GM12878 (cell line): ENCODE measurements at regions not wholly inside any gene's neighbourhood (a gene's known extent, or its start where the extent isn't known, plus 50 kb on each side); places are given as distances from the start of the nearest gene placed in this dataset.

Experiments used
- ATAC-seq: fragments of 200-7000 bp; cut with Tn5 transposase; 3 replicates; pipeline ENCODE4 v1.9.1; 2020; ENCODE audit warnings: mild to moderate bottlenecking, moderate library complexity
- BruUV-seq: library from RNA; stranded (reverse); fragments of 400-500 nt; replicated peaks from 2 replicates; lab custom pipeline; 2021; lab: Mats Ljungman, UMichigan
- CTCF ChIA-PET: fragments of 300-600 bp; sonication (Branson Sonifier 250); formaldehyde crosslinking; extraction: SDS; loops from one replicate; lab custom pipeline; 2021; ENCODE audit warnings: inconsistent platforms; lab: Yijun Ruan, JAX
- POLR2A ChIA-PET: fragments of 350-600 bp; formaldehyde crosslinking; extraction: SDS; loops from one replicate; lab custom pipeline; 2021; ENCODE audit warnings: inconsistent platforms; lab: Charles Lee
- RAD21 ChIA-PET: fragments of 300-600 bp; sonication (Branson Sonifier 250); formaldehyde crosslinking; loops from one replicate; lab custom pipeline; 2023; ENCODE audit warnings: antibody characterized with exemption; ENCODE audit not compliant: unreplicated experiment; lab: Charles Lee
- SMC1A ChIA-PET: fragments of 300-600 bp; sonication (Branson Sonifier 250); formaldehyde crosslinking; loops from one replicate; lab custom pipeline; 2023; ENCODE audit not compliant: unreplicated experiment, uncharacterized antibody; lab: Charles Lee
- DNase-seq: peaks from one replicate; pipeline ENCODE4 v3.0.0-alpha.2; 2011; ENCODE audit warnings: low read depth, low spot score
- FAIRE-seq: peaks from 3 replicates; lab custom pipeline; 2011; peaks lifted over from hg19 to GRCh38; lab: Jason Lieb, UNC
- H2AFZ ChIP-seq: 2 replicates; pipeline ENCODE4 v1.6.0; 2011; ENCODE audit warnings: low read depth, low read length, control low read depth; ENCODE audit not compliant: control insufficient read depth
- H3K27ac ChIP-seq: 2 replicates; pipeline ENCODE4 v1.5.1; 2011; ENCODE audit warnings: control low read depth; ENCODE audit not compliant: control insufficient read depth, insufficient read depth
- H3K27me3 ChIP-seq, 2 experiments: replicated peaks in 1 of 2; 2 replicates each; pipeline versions ENCODE4 v1.6.0 to v1.6.1; 2011; ENCODE audit warnings: low read length in 1 of 2; ENCODE audit not compliant: control insufficient read depth in 2 of 2, insufficient read depth in 2 of 2
- H3K36me3 ChIP-seq, 2 experiments: 2 replicates each; pipeline ENCODE4 v1.5.1; 2011; ENCODE audit warnings: low read length in 1 of 2; ENCODE audit not compliant: control insufficient read depth in 2 of 2, insufficient read depth in 2 of 2
- H3K4me1 ChIP-seq: 2 replicates; pipeline ENCODE4 v1.6.1; 2011; ENCODE audit warnings: mild to moderate bottlenecking, low read length, moderate library complexity, mixed read lengths; ENCODE audit not compliant: control insufficient read depth, insufficient read depth
- H3K4me2 ChIP-seq: 2 replicates; pipeline ENCODE4 v1.6.0; 2011; ENCODE audit warnings: control low read depth; ENCODE audit not compliant: control insufficient read depth, insufficient read depth
- H3K4me3 ChIP-seq: fragments of 200-600 bp; sonication (generic); 2 replicates; pipeline ENCODE4 v1.5.1; 2016
- H3K79me2 ChIP-seq: 2 replicates; pipeline ENCODE4 v1.6.0; 2011; ENCODE audit warnings: low read length; ENCODE audit not compliant: control insufficient read depth, insufficient read depth
- H3K9ac ChIP-seq: 2 replicates; pipeline ENCODE4 v1.8.0; 2011; ENCODE audit warnings: low read length, control low read depth, mixed read lengths; ENCODE audit not compliant: control insufficient read depth, insufficient read depth
- H3K9me3 ChIP-seq: replicated peaks from 3 replicates; pipeline ENCODE4 v1.5.1; 2011; ENCODE audit warnings: mild to moderate bottlenecking, low read length; ENCODE audit not compliant: control insufficient read depth, insufficient read depth
- H4K20me1 ChIP-seq: 2 replicates; pipeline ENCODE4 v1.6.0; 2011; ENCODE audit not compliant: control insufficient read depth, insufficient read depth
- BRCA1 ChIP-seq: IDR thresholded peaks from 2 replicates; pipeline ENCODE4 v1.6.1; 2011; ENCODE audit warnings: low read depth, low read length, improper control_type of control experiment
- CEBPB ChIP-seq, 2 experiments: fragments of 150-350 bp in 1 of 2; IDR thresholded peaks; 2 replicates each; pipeline ENCODE4 v1.6.1; 2012 to 2014; ENCODE audit warnings: low read depth in 2 of 2, low read length in 2 of 2, borderline replicate concordance in 1 of 2, inconsistent platforms in 1 of 2
- ESRRA ChIP-seq: IDR thresholded peaks from 2 replicates; pipeline ENCODE4 v1.6.1; 2012; ENCODE audit warnings: mild to moderate bottlenecking, low read length, improper control_type of control experiment
- WGBS: methylation state at CpG from one replicate; pipeline ENCODE4 v1.1.6; 2016; ENCODE audit warnings: low lambda C conversion rate; ENCODE audit not compliant: insufficient replicate concordance, insufficient coverage; ENCODE audit errors: missing lambda C conversion rate; 5-methylcytosine and 5-hydroxymethylcytosine counted together
- in situ Hi-C: fragments of 300-500 bp; cut with MboI; formaldehyde crosslinking; loops from 9 replicates; pipeline ENCODE4 v1.14.3; 2018; ENCODE audit warnings: mixed read lengths
- intact Hi-C: fragments of 100-400 bp; cut with micrococcal nuclease; formaldehyde crosslinking; loops from one replicate; pipeline ENCODE4 v1.14.2; 2022; ENCODE audit not compliant: unreplicated experiment
- TF ChIP-seq, protein P1 (sequence below): IDR thresholded peaks from 2 replicates; pipeline ENCODE4 v1.6.1; 2011; ENCODE audit warnings: low read depth, low read length, improper control_type of control experiment, borderline replicate concordance
- TF ChIP-seq, protein P2 (sequence below), 3 experiments: IDR thresholded peaks in 2 of 3; conservative IDR thresholded peaks in 1 of 3; 2 replicates each; pipeline ENCODE4 v1.5.1; 2011; ENCODE audit warnings: low read depth in 3 of 3, low read length in 3 of 3, mild to moderate bottlenecking in 3 of 3, control low read depth in 2 of 3, moderate library complexity in 2 of 3, inconsistent platforms in 1 of 3, mixed read lengths in 1 of 3; ENCODE audit not compliant: control insufficient read depth in 2 of 3, insufficient read depth in 1 of 3; ENCODE audit errors: extremely low read depth in 1 of 3
- TF ChIP-seq, protein P3 (sequence below): fragments of 450-650 bp; formaldehyde crosslinking; IDR thresholded peaks from 2 replicates; pipeline ENCODE4 v1.4.0; 2020; ENCODE audit warnings: mild to moderate bottlenecking, moderate library complexity
- TF ChIP-seq, protein P4 (sequence below): fragments of 450-650 bp; IDR thresholded peaks from 2 replicates; pipeline ENCODE4 v1.6.1; 2017; ENCODE audit warnings: mild to moderate bottlenecking, low read depth, inconsistent platforms; ENCODE audit not compliant: poor library complexity, severe bottlenecking

DNA sequence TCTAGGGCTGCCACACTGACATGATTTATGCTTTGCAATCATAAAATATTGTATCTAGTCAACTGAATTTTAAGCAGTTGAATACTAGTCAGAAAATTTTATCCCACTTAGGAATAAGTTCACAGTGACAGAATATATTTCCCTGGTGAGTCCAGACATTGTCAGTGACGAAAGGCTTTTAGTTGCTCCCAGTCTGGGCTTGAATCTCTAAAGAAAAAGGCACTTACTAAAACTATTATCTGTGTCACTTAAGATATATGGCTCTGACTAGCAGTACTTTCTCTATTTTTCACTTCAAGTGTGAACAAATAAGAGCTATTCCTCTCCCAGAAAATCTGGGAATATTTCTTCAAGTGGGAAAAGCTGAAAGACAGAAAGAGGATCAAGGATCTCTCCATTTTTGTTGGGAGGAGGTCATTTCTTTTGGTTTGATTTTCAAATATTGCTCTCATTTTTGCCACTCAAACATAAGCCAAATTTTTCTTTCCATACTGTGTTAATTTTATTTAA lies 1262.3 kb upstream of the USP15 start:
- Histone ChIP-seq H3K9ac (no peak overlapping the region), H4K20me1 (no peaks in the 10 kb centered on the region), H3K27me3 (no peaks in the 10 kb centered on the region), H3K79me2 (no peaks in the 10 kb centered on the region)
- ChIA-PET POLR2A (no interaction called here), RAD21 (interaction anchor here (0.6 kb wide), 1 partner anchor 15 kb away, joined by 3 read pairs; no protein-coding TSS in a partner anchor), CTCF (interaction anchor here (2.1 kb wide), 1 partner anchor 19 kb away, joined by 4 read pairs; no protein-coding TSS in a partner anchor)
- no peak for FAIRE-seq
- in situ Hi-C loops: no loop called here
- TF ChIP-seq, protein P1, sequence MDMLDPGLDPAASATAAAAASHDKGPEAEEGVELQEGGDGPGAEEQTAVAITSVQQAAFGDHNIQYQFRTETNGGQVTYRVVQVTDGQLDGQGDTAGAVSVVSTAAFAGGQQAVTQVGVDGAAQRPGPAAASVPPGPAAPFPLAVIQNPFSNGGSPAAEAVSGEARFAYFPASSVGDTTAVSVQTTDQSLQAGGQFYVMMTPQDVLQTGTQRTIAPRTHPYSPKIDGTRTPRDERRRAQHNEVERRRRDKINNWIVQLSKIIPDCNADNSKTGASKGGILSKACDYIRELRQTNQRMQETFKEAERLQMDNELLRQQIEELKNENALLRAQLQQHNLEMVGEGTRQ: no peak
- TF ChIP-seq CEBPB (IDR thresholded peaks at IDR 0.05; ENCODE audit: borderline replicate concordance in 1 of 2, low read depth in 2 of 2, low read length in 2 of 2) (no peak), BRCA1 (no peak), ESRRA (no peak)
- TF ChIP-seq, protein P2, sequence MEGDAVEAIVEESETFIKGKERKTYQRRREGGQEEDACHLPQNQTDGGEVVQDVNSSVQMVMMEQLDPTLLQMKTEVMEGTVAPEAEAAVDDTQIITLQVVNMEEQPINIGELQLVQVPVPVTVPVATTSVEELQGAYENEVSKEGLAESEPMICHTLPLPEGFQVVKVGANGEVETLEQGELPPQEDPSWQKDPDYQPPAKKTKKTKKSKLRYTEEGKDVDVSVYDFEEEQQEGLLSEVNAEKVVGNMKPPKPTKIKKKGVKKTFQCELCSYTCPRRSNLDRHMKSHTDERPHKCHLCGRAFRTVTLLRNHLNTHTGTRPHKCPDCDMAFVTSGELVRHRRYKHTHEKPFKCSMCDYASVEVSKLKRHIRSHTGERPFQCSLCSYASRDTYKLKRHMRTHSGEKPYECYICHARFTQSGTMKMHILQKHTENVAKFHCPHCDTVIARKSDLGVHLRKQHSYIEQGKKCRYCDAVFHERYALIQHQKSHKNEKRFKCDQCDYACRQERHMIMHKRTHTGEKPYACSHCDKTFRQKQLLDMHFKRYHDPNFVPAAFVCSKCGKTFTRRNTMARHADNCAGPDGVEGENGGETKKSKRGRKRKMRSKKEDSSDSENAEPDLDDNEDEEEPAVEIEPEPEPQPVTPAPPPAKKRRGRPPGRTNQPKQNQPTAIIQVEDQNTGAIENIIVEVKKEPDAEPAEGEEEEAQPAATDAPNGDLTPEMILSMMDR (IDR thresholded peaks at IDR 0.05 in 2 of 3, conservative IDR thresholded peaks at IDR 0.05 in 1 of 3; ENCODE audit: control insufficient read depth in 2 of 3, extremely low read depth in 1 of 3, insufficient read depth in 1 of 3, low read depth in 3 of 3, low read length in 3 of 3): no peak
- TF ChIP-seq, protein P3, sequence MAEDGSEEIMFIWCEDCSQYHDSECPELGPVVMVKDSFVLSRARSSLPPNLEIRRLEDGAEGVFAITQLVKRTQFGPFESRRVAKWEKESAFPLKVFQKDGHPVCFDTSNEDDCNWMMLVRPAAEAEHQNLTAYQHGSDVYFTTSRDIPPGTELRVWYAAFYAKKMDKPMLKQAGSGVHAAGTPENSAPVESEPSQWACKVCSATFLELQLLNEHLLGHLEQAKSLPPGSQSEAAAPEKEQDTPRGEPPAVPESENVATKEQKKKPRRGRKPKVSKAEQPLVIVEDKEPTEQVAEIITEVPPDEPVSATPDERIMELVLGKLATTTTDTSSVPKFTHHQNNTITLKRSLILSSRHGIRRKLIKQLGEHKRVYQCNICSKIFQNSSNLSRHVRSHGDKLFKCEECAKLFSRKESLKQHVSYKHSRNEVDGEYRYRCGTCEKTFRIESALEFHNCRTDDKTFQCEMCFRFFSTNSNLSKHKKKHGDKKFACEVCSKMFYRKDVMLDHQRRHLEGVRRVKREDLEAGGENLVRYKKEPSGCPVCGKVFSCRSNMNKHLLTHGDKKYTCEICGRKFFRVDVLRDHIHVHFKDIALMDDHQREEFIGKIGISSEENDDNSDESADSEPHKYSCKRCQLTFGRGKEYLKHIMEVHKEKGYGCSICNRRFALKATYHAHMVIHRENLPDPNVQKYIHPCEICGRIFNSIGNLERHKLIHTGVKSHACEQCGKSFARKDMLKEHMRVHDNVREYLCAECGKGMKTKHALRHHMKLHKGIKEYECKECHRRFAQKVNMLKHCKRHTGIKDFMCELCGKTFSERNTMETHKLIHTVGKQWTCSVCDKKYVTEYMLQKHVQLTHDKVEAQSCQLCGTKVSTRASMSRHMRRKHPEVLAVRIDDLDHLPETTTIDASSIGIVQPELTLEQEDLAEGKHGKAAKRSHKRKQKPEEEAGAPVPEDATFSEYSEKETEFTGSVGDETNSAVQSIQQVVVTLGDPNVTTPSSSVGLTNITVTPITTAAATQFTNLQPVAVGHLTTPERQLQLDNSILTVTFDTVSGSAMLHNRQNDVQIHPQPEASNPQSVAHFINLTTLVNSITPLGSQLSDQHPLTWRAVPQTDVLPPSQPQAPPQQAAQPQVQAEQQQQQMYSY (CRISPR knock-in tag): no peak
- TF ChIP-seq, protein P4, sequence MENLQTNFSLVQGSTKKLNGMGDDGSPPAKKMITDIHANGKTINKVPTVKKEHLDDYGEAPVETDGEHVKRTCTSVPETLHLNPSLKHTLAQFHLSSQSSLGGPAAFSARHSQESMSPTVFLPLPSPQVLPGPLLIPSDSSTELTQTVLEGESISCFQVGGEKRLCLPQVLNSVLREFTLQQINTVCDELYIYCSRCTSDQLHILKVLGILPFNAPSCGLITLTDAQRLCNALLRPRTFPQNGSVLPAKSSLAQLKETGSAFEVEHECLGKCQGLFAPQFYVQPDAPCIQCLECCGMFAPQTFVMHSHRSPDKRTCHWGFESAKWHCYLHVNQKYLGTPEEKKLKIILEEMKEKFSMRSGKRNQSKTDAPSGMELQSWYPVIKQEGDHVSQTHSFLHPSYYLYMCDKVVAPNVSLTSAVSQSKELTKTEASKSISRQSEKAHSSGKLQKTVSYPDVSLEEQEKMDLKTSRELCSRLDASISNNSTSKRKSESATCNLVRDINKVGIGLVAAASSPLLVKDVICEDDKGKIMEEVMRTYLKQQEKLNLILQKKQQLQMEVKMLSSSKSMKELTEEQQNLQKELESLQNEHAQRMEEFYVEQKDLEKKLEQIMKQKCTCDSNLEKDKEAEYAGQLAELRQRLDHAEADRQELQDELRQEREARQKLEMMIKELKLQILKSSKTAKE: no peak
- TF ChIP-seq, all 136 proteins: peak for 0
- H3K27ac ChIP-seq: no peak overlapping the region
- H3K36me3 ChIP-seq: no peaks in the 10 kb centered on the region
- no peaks in the 10 kb centered on the region for H3K9me3 ChIP-seq
- no TSS peak for BruUV-seq
- WGBS: 0% methylated on average over 1 of the region's 1 CpG
- H3K4me2 ChIP-seq: no peak overlapping the region
- H3K4me1 ChIP-seq: no peaks in the 10 kb centered on the region
- ATAC-seq (no peak), DNase-seq (no peak)
- intact Hi-C loops: no loop called here
- SMC1A ChIA-PET: interaction anchor here (1.4 to 2.8 kb wide), 4 partner anchors 8 to 15 kb away, joined by 5 to 7 read pairs (median 6); no protein-coding TSS in a partner anchor
- H2AFZ ChIP-seq: no peak overlapping the region
- H3K4me3 ChIP-seq: no peak overlapping the region
